ENCODE measurements at regions not wholly inside any gene's neighbourhood (a gene's known extent, or its start where the extent isn't known, plus 50 kb on each side); places are given as distances from the start of the nearest gene placed in this dataset.
"Not testable (repeated sequence)": the region's sequence is repeated elsewhere in the genome, so short reads cannot be mapped to it uniquely, and the experiment has no call there.

GRCh38 chr2:132289812-132290211 lies 126.8 kb upstream of the GPR39 start:
- H2AFZ ChIP-seq (ENCODE audit: control insufficient read depth, low read length); H3K4me1 ChIP-seq (ENCODE audit: control insufficient read depth, extremely low read depth, insufficient read depth, low read length); H3K4me3 ChIP-seq (ENCODE audit: control insufficient read depth in 2 of 3, extremely low read depth in 1 of 3, insufficient read depth in 2 of 3, low read depth in 1 of 3, low read length in 3 of 3); DNase-seq (ENCODE audit: low read depth, low spot score); H3K79me2 ChIP-seq (ENCODE audit: control insufficient read depth, insufficient read depth, low read length); H3K9me1 ChIP-seq (ENCODE audit: control insufficient read depth, extremely low read depth, insufficient read depth, low read length); H3K36me3 ChIP-seq (ENCODE audit: control insufficient read depth in 2 of 2, extremely low read depth in 1 of 2, insufficient read depth in 2 of 2, low read length in 2 of 2); H3K9ac ChIP-seq (ENCODE audit: control insufficient read depth, extremely low read depth, insufficient read depth, low read length); H3K27ac ChIP-seq (ENCODE audit: control insufficient read depth, insufficient read depth, low read length); H3K9me3 ChIP-seq (ENCODE audit: control insufficient read depth, low read depth, low read length); dilution Hi-C loops (cut with MboI; ENCODE audit: extremely low pct_ligation_motif_present, low sequenced_read_pairs); H4K20me1 ChIP-seq (ENCODE audit: control insufficient read depth, extremely low read depth, insufficient read depth, low read length); H3K27me3 ChIP-seq (ENCODE audit: control insufficient read depth, extremely low read depth, insufficient read depth, low read length); FAIRE-seq; H3K4me2 ChIP-seq (ENCODE audit: control insufficient read depth, extremely low read depth, insufficient read depth, low read depth, low read length): not testable (repeated sequence)

DNA sequence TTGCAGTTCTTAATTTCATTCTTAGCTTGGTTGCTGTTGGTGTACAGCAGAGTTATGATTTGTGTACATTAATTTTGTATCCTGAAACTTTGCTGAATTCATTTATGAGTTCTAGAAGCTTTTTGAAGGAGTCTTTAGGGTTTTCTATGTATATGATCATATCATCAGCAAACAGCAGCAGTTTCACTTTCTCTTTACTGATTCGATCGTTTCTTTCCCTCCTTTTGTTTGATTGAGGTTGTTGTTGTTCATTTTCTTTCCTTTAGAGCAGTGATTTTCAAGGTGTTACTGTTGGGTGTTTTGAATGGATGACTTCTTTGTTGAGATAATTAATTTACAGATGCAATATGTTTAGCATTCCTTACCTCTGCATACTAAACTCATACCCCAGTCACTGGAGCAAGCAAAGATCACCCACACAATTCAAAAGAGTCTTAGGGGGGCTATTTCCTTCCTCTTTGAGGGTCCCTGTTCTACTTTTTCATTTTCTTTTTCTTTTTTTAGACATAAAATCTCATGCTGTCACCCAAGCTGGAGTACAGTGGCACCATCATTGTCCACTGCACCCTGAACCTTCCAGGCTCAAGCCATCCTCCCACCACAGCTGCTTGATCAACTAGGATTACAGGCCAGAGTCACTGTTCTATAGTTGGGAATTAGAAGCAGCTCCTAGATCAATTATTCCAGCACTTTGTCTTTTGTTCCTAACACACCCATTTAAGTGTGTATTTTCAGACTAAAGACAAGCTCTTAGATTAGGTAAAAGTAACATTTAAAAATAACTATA lies 115.8 kb upstream of the GPR39 start:
- H3K9me3 ChIP-seq (ENCODE audit: control insufficient read depth, low read depth, low read length); FAIRE-seq; H3K79me2 ChIP-seq (ENCODE audit: control insufficient read depth, insufficient read depth, low read length); H3K36me3 ChIP-seq (ENCODE audit: control insufficient read depth in 2 of 2, extremely low read depth in 1 of 2, insufficient read depth in 2 of 2, low read length in 2 of 2); dilution Hi-C loops (cut with MboI; ENCODE audit: extremely low pct_ligation_motif_present, low sequenced_read_pairs); H3K9ac ChIP-seq (ENCODE audit: control insufficient read depth, extremely low read depth, insufficient read depth, low read length); H4K20me1 ChIP-seq (ENCODE audit: control insufficient read depth, extremely low read depth, insufficient read depth, low read length); H3K4me3 ChIP-seq (ENCODE audit: control insufficient read depth in 2 of 3, extremely low read depth in 1 of 3, insufficient read depth in 2 of 3, low read depth in 1 of 3, low read length in 3 of 3); H3K27me3 ChIP-seq (ENCODE audit: control insufficient read depth, extremely low read depth, insufficient read depth, low read length); H3K9me1 ChIP-seq (ENCODE audit: control insufficient read depth, extremely low read depth, insufficient read depth, low read length); H3K4me1 ChIP-seq (ENCODE audit: control insufficient read depth, extremely low read depth, insufficient read depth, low read length); H3K27ac ChIP-seq (ENCODE audit: control insufficient read depth, insufficient read depth, low read length); DNase-seq (ENCODE audit: low read depth, low spot score): not testable (repeated sequence)
- Histone ChIP-seq H2AFZ (ENCODE audit: control insufficient read depth, low read length) (peak overlapping the region; percentile 12), H3K4me2 (ENCODE audit: control insufficient read depth, extremely low read depth, insufficient read depth, low read depth, low read length) (peak overlapping the region; percentile 10)

GRCh38 chr2:132304661-132305380 lies 111.8 kb upstream of the GPR39 start:
- peak overlapping the region; percentile 51 for H2AFZ ChIP-seq (ENCODE audit: control insufficient read depth, low read length)
- H3K4me2 ChIP-seq (ENCODE audit: control insufficient read depth, extremely low read depth, insufficient read depth, low read depth, low read length): peak overlapping the region; percentile 12
- H3K9ac ChIP-seq (ENCODE audit: control insufficient read depth, extremely low read depth, insufficient read depth, low read length); FAIRE-seq; H3K4me3 ChIP-seq (ENCODE audit: control insufficient read depth in 2 of 3, extremely low read depth in 1 of 3, insufficient read depth in 2 of 3, low read depth in 1 of 3, low read length in 3 of 3); dilution Hi-C loops (cut with MboI; ENCODE audit: extremely low pct_ligation_motif_present, low sequenced_read_pairs); H3K27ac ChIP-seq (ENCODE audit: control insufficient read depth, insufficient read depth, low read length); H3K36me3 ChIP-seq (ENCODE audit: control insufficient read depth in 2 of 2, extremely low read depth in 1 of 2, insufficient read depth in 2 of 2, low read length in 2 of 2); H3K9me1 ChIP-seq (ENCODE audit: control insufficient read depth, extremely low read depth, insufficient read depth, low read length); H3K9me3 ChIP-seq (ENCODE audit: control insufficient read depth, low read depth, low read length); H3K27me3 ChIP-seq (ENCODE audit: control insufficient read depth, extremely low read depth, insufficient read depth, low read length); DNase-seq (ENCODE audit: low read depth, low spot score); H3K4me1 ChIP-seq (ENCODE audit: control insufficient read depth, extremely low read depth, insufficient read depth, low read length); H3K79me2 ChIP-seq (ENCODE audit: control insufficient read depth, insufficient read depth, low read length); H4K20me1 ChIP-seq (ENCODE audit: control insufficient read depth, extremely low read depth, insufficient read depth, low read length): not testable (repeated sequence)

DNA sequence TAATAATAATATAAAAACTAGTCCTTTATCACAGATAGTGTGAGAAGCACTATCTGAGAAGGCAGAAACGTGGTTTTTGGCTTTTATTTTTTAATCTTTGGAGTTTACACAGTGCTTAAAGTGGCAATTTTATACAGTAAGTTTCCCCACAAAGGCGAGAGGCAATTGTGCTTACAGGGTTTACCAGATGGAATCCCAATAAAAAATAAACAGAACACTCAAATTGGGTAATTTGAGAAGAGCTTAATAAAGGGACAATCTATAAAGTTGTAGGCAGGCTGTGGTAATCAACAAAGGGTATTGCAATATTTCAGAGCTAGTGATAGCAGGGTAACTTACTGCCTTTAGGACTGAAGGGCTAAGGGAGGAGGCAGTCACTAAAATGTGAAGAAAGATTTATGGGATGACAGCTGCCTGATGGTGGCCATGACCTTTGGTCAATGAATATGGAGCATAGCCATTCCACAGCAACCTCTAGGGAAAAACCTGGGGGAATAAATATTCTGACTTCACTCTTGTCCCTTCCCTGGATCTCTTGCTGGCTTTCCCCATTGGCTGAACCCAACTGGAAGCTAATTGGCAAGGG lies 108.9 kb upstream of the GPR39 start:
- DNase-seq (ENCODE audit: low read depth, low spot score); H3K4me2 ChIP-seq (ENCODE audit: control insufficient read depth, extremely low read depth, insufficient read depth, low read depth, low read length); H3K9ac ChIP-seq (ENCODE audit: control insufficient read depth, extremely low read depth, insufficient read depth, low read length); H3K9me3 ChIP-seq (ENCODE audit: control insufficient read depth, low read depth, low read length); H3K9me1 ChIP-seq (ENCODE audit: control insufficient read depth, extremely low read depth, insufficient read depth, low read length); H3K4me1 ChIP-seq (ENCODE audit: control insufficient read depth, extremely low read depth, insufficient read depth, low read length); FAIRE-seq; dilution Hi-C loops (cut with MboI; ENCODE audit: extremely low pct_ligation_motif_present, low sequenced_read_pairs); H4K20me1 ChIP-seq (ENCODE audit: control insufficient read depth, extremely low read depth, insufficient read depth, low read length); H3K4me3 ChIP-seq (ENCODE audit: control insufficient read depth in 2 of 3, extremely low read depth in 1 of 3, insufficient read depth in 2 of 3, low read depth in 1 of 3, low read length in 3 of 3); H3K36me3 ChIP-seq (ENCODE audit: control insufficient read depth in 2 of 2, extremely low read depth in 1 of 2, insufficient read depth in 2 of 2, low read length in 2 of 2); H2AFZ ChIP-seq (ENCODE audit: control insufficient read depth, low read length); H3K27ac ChIP-seq (ENCODE audit: control insufficient read depth, insufficient read depth, low read length); H3K27me3 ChIP-seq (ENCODE audit: control insufficient read depth, extremely low read depth, insufficient read depth, low read length); H3K79me2 ChIP-seq (ENCODE audit: control insufficient read depth, insufficient read depth, low read length): not testable (repeated sequence)

- H3K9me1 ChIP-seq (ENCODE audit: control insufficient read depth, extremely low read depth, insufficient read depth, low read length); H4K20me1 ChIP-seq (ENCODE audit: control insufficient read depth, extremely low read depth, insufficient read depth, low read length); H3K36me3 ChIP-seq (ENCODE audit: control insufficient read depth in 2 of 2, extremely low read depth in 1 of 2, insufficient read depth in 2 of 2, low read length in 2 of 2); DNase-seq (ENCODE audit: low read depth, low spot score); H3K4me2 ChIP-seq (ENCODE audit: control insufficient read depth, extremely low read depth, insufficient read depth, low read depth, low read length); H3K79me2 ChIP-seq (ENCODE audit: control insufficient read depth, insufficient read depth, low read length); FAIRE-seq; H3K4me3 ChIP-seq (ENCODE audit: control insufficient read depth in 2 of 3, extremely low read depth in 1 of 3, insufficient read depth in 2 of 3, low read depth in 1 of 3, low read length in 3 of 3); H2AFZ ChIP-seq (ENCODE audit: control insufficient read depth, low read length); H3K9ac ChIP-seq (ENCODE audit: control insufficient read depth, extremely low read depth, insufficient read depth, low read length); H3K27ac ChIP-seq (ENCODE audit: control insufficient read depth, insufficient read depth, low read length); H3K9me3 ChIP-seq (ENCODE audit: control insufficient read depth, low read depth, low read length); H3K4me1 ChIP-seq (ENCODE audit: control insufficient read depth, extremely low read depth, insufficient read depth, low read length); H3K27me3 ChIP-seq (ENCODE audit: control insufficient read depth, extremely low read depth, insufficient read depth, low read length); dilution Hi-C loops (cut with MboI; ENCODE audit: extremely low pct_ligation_motif_present, low sequenced_read_pairs): not testable (repeated sequence)
These were observed 107.4 kb upstream of the GPR39 start for GRCh38 chr2:132309203-132309602.

All from keratinocyte (primary cell).